GM23338 (cell line): ENCODE measurements at regions not wholly inside any gene's neighbourhood (a gene's known extent, or its start where the extent isn't known, plus 50 kb on each side); places are given as distances from the start of the nearest gene placed in this dataset.

ENCODE experiments used
- ATAC-seq: fragments of 200-7000 bp; cut with Tn5 transposase; 3 replicates; pipeline ENCODE4 v1.9.1; 2020
- DNase-seq: peaks from one replicate; pipeline ENCODE4 v3.0.0-alpha.2; 2015; ENCODE audit warnings: low spot score
- H2AFZ ChIP-seq: fragments of 200-600 bp; sonication (generic); 2 replicates; pipeline ENCODE4 v1.8.0; 2016; ENCODE audit warnings: antibody characterized with exemption, mild to moderate bottlenecking, moderate library complexity
- H3F3A ChIP-seq: fragments of 200-600 bp; sonication (generic); replicated peaks from 2 replicates; pipeline ENCODE4 v1.8.0; 2017; ENCODE audit warnings: antibody characterized with exemption, mixed run types, low read depth
- H3K27ac ChIP-seq: fragments of 200-600 bp; sonication (generic); 2 replicates; pipeline ENCODE4 v1.6.1; 2016; ENCODE audit warnings: low read depth
- H3K27me3 ChIP-seq: fragments of 200-600 bp; sonication (generic); 2 replicates; pipeline ENCODE4 v1.8.0; 2016; ENCODE audit warnings: mild to moderate bottlenecking, mixed run types, moderate library complexity; ENCODE audit not compliant: insufficient read depth
- H3K36me3 ChIP-seq: fragments of 200-600 bp; sonication (generic); 2 replicates; pipeline ENCODE4 v1.8.0; 2016; ENCODE audit warnings: mild to moderate bottlenecking; ENCODE audit not compliant: insufficient read depth
- H3K4me1 ChIP-seq: fragments of 200-600 bp; sonication (generic); 2 replicates; pipeline ENCODE4 v1.8.0; 2016; ENCODE audit warnings: mild to moderate bottlenecking, moderate library complexity; ENCODE audit not compliant: insufficient read depth
- H3K4me2 ChIP-seq: fragments of 200-600 bp; sonication (generic); 2 replicates; pipeline ENCODE4 v1.7.1; 2017; ENCODE audit warnings: mixed run types
- H3K4me3 ChIP-seq: fragments of 200-600 bp; sonication (generic); 2 replicates; pipeline ENCODE4 v1.6.1; 2016; ENCODE audit warnings: mixed run types
- H3K79me2 ChIP-seq: fragments of 200-600 bp; sonication (generic); replicated peaks from 2 replicates; pipeline ENCODE4 v1.8.0; 2017; ENCODE audit warnings: mild to moderate bottlenecking; ENCODE audit not compliant: insufficient read depth
- H3K9me2 ChIP-seq: fragments of 200-600 bp; sonication (generic); 2 replicates; pipeline ENCODE4 v1.8.0; 2017; ENCODE audit not compliant: insufficient read depth
- H4K20me1 ChIP-seq: fragments of 200-600 bp; sonication (generic); replicated peaks from 2 replicates; pipeline ENCODE4 v1.8.0; 2017; ENCODE audit warnings: mild to moderate bottlenecking; ENCODE audit not compliant: insufficient read depth
- H3K27ac Mint-ChIP-seq: 2 replicates; pipeline ENCODE4 v1.8.0; 2020; ENCODE audit warnings: inconsistent platforms, mild to moderate bottlenecking, moderate library complexity, mixed read lengths
- H3K27me3 Mint-ChIP-seq: 3 replicates; pipeline ENCODE4 v1.8.0; 2022; ENCODE audit warnings: low read depth, mild to moderate bottlenecking, moderate library complexity, mixed read lengths, inconsistent platforms; ENCODE audit not compliant: insufficient read depth, poor library complexity
- H3K36me3 Mint-ChIP-seq: 3 replicates; pipeline ENCODE4 v1.8.0; 2021; ENCODE audit warnings: low read depth, mild to moderate bottlenecking, inconsistent platforms, moderate library complexity, mixed read lengths
- H3K4me1 Mint-ChIP-seq: 3 replicates; pipeline ENCODE4 v1.8.0; 2020; ENCODE audit warnings: mild to moderate bottlenecking, inconsistent platforms, mixed read lengths
- H3K4me3 Mint-ChIP-seq: 3 replicates; pipeline ENCODE4 v1.8.0; 2021; ENCODE audit warnings: moderate library complexity, mild to moderate bottlenecking, inconsistent platforms, mixed read lengths
- H3K9me3 Mint-ChIP-seq: 3 replicates; pipeline ENCODE4 v1.8.0; 2020; ENCODE audit warnings: moderate library complexity, mild to moderate bottlenecking, inconsistent platforms, mixed read lengths
- CTCF ChIP-seq, 2 experiments: fragments of 200-600 bp in 1 of 2; sonication (generic) in 1 of 2; conservative IDR thresholded peaks; 2 replicates each; pipeline versions ENCODE4 v1.5.1 to v1.6.1; 2016 to 2017; ENCODE audit warnings: antibody characterized with exemption in 2 of 2, low read depth in 2 of 2, mild to moderate bottlenecking in 2 of 2, moderate library complexity in 1 of 2
- JUNB ChIP-seq: IDR thresholded peaks from one replicate; pipeline ENCODE4 v1.6.1; 2016; ENCODE audit warnings: antibody characterized with exemption; ENCODE audit not compliant: unreplicated experiment
- NANOG ChIP-seq: IDR thresholded peaks from 2 replicates; pipeline ENCODE4 v1.6.1; 2016; ENCODE audit warnings: antibody characterized with exemption, borderline replicate concordance
- ZNF114 ChIP-seq: fragments of 250-450 bp; sonication (Bioruptor Pico); IDR thresholded peaks from 2 replicates; pipeline ENCODE4 v1.5.0; 2020; ENCODE audit warnings: mild to moderate bottlenecking, moderate library complexity
- TF ChIP-seq, protein P1 (sequence below): fragments of 250-450 bp; sonication (Bioruptor Pico); IDR thresholded peaks from 2 replicates; pipeline ENCODE4 v1.5.0; 2020; ENCODE audit warnings: mild to moderate bottlenecking, moderate library complexity
- TF ChIP-seq, protein P2 (sequence below): IDR thresholded peaks from one replicate; pipeline ENCODE4 v1.6.1; 2018; ENCODE audit warnings: antibody characterized with exemption; ENCODE audit not compliant: unreplicated experiment

DNA sequence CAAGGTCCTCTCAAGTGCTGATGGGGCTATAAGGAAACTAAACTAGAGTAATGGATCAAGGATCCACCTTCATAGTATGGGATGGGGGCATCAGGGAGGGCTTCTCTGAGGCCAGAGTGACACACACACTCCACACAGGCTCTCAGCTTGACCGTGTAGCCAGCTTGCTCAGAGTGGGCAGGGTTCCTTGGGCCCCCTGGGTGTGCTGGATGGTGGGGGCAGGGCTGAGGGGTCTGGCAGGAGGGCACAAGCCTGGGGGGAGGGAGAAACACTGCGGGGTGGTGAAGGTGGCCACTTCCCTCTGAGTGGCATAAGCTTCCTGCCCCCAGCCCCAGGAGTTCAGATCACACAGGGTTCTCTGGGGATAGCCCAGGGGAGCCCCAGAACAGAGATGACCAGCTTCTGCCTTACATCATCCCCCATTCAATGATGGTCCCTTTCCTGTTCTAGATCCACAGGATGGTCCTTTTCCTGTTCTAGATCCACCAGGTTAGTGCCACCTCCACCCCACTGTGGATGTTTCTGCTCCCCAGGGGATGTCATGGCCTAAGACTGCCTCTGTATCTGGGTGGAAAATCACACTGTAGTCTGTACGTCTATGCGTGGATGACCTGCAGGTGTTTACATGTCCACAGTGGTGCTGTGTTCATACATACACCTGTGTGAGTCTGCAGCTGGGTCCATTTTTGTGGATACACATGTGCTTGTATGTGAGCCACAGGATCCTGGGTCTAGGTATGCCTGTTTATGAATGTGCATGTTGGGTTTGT lies 525.0 kb downstream of the PTPRU start:
- H4K20me1 ChIP-seq, result no peaks in the 10 kb centered on the region
- no peaks in the 10 kb centered on the region for H3K9me2 ChIP-seq
- H3K36me3 Mint-ChIP-seq, result no peaks in the 10 kb centered on the region
- H3K36me3 ChIP-seq, result no peaks in the 10 kb centered on the region
- DNase-seq (no peak), ATAC-seq (no peak)
- no peak overlapping the region for H3K4me3 ChIP-seq
- H3K9me3 Mint-ChIP-seq, result no peaks in the 10 kb centered on the region
- no peaks in the 10 kb centered on the region for H3K79me2 ChIP-seq
- H3K27me3 Mint-ChIP-seq, result peaks cover 7% of the 10 kb centered on the region
- no peaks in the 10 kb centered on the region for H3K4me1 ChIP-seq
- H3K27ac Mint-ChIP-seq, result no peak overlapping the region
- no peak overlapping the region for H3K27ac ChIP-seq
- TF ChIP-seq, protein P1, sequence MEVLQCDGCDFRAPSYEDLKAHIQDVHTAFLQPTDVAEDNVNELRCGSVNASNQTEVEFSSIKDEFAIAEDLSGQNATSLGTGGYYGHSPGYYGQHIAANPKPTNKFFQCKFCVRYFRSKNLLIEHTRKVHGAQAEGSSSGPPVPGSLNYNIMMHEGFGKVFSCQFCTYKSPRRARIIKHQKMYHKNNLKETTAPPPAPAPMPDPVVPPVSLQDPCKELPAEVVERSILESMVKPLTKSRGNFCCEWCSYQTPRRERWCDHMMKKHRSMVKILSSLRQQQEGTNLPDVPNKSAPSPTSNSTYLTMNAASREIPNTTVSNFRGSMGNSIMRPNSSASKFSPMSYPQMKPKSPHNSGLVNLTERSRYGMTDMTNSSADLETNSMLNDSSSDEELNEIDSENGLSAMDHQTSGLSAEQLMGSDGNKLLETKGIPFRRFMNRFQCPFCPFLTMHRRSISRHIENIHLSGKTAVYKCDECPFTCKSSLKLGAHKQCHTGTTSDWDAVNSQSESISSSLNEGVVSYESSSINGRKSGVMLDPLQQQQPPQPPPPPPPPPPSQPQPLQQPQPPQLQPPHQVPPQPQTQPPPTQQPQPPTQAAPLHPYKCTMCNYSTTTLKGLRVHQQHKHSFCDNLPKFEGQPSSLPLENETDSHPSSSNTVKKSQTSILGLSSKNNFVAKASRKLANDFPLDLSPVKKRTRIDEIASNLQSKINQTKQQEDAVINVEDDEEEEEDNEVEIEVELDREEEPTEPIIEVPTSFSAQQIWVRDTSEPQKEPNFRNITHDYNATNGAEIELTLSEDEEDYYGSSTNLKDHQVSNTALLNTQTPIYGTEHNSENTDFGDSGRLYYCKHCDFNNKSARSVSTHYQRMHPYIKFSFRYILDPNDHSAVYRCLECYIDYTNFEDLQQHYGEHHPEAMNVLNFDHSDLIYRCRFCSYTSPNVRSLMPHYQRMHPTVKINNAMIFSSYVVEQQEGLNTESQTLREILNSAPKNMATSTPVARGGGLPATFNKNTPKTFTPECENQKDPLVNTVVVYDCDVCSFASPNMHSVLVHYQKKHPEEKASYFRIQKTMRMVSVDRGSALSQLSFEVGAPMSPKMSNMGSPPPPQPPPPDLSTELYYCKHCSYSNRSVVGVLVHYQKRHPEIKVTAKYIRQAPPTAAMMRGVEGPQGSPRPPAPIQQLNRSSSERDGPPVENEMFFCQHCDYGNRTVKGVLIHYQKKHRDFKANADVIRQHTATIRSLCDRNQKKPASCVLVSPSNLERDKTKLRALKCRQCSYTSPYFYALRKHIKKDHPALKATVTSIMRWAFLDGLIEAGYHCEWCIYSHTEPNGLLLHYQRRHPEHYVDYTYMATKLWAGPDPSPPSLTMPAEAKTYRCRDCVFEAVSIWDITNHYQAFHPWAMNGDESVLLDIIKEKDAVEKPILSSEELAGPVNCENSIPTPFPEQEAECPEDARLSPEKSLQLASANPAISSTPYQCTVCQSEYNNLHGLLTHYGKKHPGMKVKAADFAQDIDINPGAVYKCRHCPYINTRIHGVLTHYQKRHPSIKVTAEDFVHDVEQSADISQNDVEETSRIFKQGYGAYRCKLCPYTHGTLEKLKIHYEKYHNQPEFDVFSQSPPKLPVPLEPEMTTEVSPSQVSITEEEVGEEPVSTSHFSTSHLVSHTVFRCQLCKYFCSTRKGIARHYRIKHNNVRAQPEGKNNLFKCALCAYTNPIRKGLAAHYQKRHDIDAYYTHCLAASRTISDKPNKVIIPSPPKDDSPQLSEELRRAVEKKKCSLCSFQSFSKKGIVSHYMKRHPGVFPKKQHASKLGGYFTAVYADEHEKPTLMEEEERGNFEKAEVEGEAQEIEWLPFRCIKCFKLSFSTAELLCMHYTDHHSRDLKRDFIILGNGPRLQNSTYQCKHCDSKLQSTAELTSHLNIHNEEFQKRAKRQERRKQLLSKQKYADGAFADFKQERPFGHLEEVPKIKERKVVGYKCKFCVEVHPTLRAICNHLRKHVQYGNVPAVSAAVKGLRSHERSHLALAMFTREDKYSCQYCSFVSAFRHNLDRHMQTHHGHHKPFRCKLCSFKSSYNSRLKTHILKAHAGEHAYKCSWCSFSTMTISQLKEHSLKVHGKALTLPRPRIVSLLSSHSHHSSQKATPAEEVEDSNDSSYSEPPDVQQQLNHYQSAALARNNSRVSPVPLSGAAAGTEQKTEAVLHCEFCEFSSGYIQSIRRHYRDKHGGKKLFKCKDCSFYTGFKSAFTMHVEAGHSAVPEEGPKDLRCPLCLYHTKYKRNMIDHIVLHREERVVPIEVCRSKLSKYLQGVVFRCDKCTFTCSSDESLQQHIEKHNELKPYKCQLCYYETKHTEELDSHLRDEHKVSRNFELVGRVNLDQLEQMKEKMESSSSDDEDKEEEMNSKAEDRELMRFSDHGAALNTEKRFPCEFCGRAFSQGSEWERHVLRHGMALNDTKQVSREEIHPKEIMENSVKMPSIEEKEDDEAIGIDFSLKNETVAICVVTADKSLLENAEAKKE, result no peak
- TF ChIP-seq, protein P2, sequence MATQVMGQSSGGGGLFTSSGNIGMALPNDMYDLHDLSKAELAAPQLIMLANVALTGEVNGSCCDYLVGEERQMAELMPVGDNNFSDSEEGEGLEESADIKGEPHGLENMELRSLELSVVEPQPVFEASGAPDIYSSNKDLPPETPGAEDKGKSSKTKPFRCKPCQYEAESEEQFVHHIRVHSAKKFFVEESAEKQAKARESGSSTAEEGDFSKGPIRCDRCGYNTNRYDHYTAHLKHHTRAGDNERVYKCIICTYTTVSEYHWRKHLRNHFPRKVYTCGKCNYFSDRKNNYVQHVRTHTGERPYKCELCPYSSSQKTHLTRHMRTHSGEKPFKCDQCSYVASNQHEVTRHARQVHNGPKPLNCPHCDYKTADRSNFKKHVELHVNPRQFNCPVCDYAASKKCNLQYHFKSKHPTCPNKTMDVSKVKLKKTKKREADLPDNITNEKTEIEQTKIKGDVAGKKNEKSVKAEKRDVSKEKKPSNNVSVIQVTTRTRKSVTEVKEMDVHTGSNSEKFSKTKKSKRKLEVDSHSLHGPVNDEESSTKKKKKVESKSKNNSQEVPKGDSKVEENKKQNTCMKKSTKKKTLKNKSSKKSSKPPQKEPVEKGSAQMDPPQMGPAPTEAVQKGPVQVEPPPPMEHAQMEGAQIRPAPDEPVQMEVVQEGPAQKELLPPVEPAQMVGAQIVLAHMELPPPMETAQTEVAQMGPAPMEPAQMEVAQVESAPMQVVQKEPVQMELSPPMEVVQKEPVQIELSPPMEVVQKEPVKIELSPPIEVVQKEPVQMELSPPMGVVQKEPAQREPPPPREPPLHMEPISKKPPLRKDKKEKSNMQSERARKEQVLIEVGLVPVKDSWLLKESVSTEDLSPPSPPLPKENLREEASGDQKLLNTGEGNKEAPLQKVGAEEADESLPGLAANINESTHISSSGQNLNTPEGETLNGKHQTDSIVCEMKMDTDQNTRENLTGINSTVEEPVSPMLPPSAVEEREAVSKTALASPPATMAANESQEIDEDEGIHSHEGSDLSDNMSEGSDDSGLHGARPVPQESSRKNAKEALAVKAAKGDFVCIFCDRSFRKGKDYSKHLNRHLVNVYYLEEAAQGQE, result no peak
- no peak for TF ChIP-seq CTCF (conservative IDR thresholded peaks at IDR 0.05; ENCODE audit: low read depth in 2 of 2)
- no peak for TF ChIP-seq JUNB
- no peak for TF ChIP-seq ZNF114
- no peak for TF ChIP-seq NANOG
- H2AFZ ChIP-seq, result no peak overlapping the region
- no peak overlapping the region for H3K4me3 Mint-ChIP-seq
- H3F3A ChIP-seq, result no peaks in the 10 kb centered on the region
- no peak overlapping the region for H3K4me2 ChIP-seq
- no peaks in the 10 kb centered on the region for H3K4me1 Mint-ChIP-seq
- no peaks in the 10 kb centered on the region for H3K27me3 ChIP-seq
